Stimulated activated CD4-positive, alpha-beta T cell treated with anti-CD3 and anti-CD28 coated beads, Interleukin-12 subunit alpha, Interleukin-12 subunit beta, amount 100 ng/mL, for 48 hours (primary cell): ENCODE measurements at regions not wholly inside any gene's neighbourhood (a gene's known extent, or its start where the extent isn't known, plus 50 kb on each side); places are given as distances from the start of the nearest gene placed in this dataset.

Source experiments
- DNase-seq, 3 donors: peaks; one replicate each; pipeline ENCODE4 v3.0.0-alpha.2; 2020; ENCODE audit warnings: low read depth in 2 of 3, low spot score in 1 of 3

DNA sequence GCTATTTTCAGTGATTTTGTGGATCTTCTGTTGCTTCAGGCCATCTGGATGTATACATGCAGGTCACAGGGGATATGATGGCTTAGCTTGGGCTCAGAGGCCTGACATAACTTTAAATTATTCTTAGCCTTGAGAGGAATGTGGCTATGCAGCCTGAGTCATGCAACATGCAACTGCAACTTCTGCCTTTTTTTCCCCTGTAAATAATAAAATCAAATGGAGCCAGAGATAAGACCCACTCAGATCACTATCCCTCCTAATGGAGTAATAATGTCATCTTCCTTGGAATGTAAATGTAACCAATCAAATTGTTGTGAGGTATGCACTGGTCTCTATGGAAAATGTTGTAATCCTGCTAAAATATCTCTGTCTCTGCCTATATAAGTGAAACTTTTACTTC is 54.9 kb downstream of the MAGEB17 start:
- DNase-seq: no peak

DNA sequence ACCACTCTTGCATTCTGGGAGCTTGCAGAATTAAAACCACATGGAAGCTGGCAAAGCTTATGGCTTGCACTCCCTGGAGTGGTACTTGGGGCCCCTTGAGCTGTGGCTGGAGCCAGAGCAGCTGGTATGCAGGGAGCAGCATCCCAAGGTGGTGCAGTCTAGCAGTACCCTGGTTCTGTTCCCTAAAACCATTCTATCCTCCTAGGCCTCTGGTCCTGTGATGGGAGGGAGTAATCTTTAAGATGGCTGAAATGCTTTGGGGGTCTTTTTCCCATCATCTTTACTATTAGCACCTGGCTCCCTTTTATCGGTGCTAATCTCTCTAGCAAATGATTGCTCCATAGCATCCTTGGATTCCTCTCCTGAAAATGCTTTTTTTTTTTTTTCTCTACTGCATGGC is 56.1 kb downstream of the MAGEB17 start:
- DNase-seq: no peak

DNA sequence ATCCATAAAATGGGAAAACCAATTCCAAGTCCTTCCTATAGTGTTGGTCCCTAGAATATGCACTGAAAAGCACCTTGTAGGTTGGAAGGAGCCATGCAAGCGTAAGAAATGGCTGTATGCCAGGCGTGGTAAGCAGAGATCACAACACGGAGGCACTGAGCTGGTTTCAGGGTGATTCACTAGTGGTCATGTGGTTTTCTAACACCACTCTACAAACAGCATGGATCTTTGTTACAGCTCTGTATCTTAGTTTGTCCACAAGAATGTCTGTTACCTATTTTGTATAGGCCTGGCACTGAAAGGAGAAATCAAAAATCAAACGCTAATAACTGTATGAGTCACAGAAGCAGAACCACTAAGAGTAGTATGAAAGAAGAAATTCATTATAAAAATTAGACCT is 71.9 kb downstream of the MAGEB17 start:
- peak in 1 of 3 donors; percentile 1 for DNase-seq

DNA sequence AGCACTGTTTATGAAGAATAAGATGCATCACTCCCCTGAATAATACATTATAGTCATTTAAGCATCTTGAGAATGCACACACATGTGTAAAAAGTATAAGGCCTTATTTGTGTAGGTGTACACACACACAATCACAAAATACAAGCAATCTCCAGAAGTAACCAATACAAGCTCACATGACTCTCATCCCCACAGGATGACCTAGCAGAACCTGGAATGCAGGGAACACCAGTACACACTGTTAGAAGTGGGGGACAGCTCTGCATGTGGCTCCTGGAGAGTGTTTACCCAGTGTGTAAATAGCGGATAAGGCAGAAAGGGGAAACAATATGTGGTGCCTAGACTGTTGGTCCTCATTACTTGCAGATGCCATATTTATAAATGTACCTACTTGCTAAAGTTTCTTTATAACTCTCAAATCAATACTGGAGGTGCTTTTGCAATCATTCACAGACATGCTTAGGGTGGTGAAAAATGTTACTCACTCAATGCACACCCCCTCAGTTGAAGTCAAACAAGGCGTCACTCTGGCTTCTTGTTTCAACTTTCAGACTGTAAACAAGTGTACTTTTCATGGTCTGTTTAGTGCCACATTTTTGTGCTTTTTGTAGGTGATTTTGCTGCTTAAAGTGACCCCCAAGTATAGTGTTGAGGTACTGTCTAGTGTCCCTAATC is 73.1 kb downstream of the MAGEB17 start:
- DNase-seq: no peak

DNA sequence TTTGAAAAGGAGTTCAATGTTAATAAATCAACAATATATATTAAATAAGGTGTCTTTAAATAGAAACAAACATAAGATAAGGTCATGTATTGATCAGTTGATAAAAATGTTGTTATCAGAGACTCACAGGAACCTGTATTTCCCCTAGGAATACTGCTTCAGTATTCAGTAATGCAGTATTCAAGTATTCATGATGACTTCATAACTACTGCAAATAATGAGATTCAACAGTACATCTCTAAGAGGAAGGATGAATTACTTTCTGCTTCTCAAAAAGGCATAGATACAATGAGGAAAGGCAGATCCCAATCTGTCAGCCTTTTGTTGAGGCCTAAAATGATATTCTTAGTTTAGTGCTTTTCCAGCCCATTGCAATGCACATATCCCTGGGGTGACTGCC is 73.7 kb downstream of the MAGEB17 start:
- DNase-seq: no peak

DNA sequence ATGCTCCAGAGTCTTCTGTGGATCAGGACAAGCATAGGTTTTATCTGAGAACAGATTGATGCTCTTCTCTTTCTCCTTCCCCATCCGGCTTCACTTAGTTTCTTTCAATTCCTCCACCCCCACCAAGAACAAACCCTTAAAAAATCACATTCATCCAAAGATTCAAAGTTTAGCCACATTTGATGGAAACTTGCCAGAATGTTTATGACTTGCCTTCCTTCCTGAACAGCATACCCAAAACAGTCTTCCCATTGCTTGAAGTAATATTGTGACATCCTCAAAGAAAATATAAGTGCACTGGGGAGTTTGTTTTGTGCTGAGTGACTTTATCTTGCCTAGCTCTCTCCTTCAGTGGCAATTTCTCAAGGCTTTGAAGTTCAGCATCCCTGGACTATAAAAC is 83.0 kb downstream of the MAGEB17 start:
- DNase-seq: no peak

DNA sequence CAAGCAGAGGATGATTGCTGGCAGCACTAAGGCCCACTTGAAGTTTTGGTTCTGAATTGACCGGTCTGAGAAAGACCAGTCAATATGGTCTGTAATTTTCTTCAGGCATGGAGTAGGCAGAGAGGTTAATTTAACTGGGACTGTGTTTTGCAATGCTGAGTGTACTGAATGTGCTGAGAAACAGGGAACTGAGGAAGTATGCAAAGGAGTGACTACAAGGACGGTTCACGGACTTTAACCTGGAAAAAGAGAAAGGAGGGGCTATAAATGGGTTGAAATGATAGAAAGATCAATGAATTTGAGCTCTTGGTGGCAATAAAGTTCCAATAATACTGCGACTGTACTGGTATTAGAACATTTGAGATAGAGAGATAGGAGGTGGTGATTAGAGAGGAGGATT is 84.5 kb downstream of the MAGEB17 start:
- no peak for DNase-seq

DNA sequence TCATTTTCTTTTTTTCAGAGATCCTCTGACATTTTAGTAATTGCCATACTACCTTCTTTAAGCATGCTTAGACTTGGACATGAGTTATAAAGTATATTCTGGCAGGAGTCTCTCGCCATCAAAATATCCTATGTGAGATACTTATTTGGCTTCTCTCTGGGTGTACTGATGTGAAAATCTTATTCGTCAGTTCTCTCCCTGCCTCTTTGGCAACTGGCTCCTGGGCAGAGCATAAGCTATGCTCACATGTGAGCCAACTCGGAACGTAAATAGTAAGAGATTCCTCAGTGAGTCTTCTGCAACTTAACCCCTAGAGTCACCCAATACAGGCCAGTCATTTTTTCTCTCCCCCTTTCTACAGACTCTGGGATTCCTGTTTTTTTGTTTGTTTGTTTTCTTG is 91.6 kb downstream of the MAGEB17 start:
- no peak for DNase-seq

DNA sequence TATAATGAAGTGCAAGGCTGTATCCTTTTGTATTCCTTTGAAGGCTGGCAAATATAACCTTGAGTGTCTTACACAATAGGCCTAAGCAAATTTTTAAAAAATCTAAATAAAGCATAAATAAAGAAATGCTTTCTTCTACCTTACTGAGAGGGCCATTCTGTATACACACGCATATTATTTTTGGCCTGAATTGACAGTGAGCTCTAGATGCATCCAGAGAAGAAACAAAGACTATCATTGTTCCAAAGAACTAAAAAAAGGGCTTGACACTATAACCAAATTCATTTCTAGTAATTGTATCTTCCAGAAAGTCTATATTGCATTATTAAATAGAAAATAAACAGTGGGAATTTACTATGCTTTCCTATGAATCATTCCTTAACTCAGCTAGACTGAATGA is 100.2 kb downstream of the MAGEB17 start:
- DNase-seq: no peak

DNA sequence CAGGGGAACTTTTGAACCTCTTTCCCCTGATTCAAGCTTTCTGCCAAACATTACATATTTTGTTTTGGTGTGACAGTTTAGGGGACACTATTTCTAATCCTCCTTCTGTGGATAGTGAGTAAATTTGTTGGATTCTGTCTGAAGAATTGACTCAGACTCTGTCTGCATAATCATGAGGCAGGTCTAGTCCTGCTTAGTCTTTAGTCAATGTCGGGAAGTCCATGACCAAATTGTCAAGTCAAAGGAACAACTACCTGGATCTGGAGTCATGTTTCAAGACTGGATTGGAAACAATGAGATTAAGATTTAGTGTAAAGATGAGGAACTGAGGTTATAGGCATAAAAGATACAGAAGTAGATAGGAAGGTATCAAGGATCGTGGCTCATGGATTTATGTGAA is 100.9 kb downstream of the MAGEB17 start:
- DNase-seq: no peak

DNA sequence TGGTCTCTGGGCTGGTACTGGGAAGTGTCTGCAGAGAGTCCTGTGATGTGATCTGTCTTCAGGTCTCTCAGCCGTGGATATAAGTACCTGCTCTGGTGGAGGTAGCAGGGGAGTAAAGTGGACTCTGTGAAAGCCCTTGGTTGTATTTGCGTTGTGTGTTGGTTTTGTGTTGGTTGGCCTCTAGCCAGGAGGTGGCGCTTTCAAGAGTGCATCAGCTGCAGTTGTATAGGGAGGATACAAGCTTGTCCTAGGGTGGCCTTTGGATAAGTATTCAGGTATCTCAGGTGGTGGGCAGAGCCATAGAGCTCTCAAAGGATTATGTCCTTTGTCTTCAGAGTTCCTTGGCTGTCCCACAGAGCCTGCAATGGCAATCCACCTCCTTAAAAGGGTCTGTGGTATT is 111.6 kb downstream of the MAGEB17 start:
- DNase-seq: no peak

DNA sequence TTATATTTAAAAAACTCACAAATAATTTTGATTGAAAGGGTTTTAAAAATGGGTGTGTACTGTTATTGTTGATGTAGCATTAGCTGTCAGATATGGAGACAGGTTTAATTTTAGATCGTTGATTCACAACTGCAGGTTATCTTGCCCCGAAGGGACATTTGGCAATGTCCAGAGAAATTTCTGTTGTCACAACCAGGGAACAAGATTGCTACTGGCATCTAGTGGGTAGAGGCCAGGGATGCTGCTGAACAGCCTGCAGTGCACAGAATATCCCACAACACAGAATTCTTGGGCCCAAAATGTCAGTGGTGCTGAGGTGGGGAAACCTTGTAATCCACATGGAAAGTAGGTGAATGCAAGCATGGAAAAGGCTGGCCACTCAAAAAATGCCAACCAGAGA is 114.9 kb downstream of the MAGEB17 start:
- no peak for DNase-seq

DNA sequence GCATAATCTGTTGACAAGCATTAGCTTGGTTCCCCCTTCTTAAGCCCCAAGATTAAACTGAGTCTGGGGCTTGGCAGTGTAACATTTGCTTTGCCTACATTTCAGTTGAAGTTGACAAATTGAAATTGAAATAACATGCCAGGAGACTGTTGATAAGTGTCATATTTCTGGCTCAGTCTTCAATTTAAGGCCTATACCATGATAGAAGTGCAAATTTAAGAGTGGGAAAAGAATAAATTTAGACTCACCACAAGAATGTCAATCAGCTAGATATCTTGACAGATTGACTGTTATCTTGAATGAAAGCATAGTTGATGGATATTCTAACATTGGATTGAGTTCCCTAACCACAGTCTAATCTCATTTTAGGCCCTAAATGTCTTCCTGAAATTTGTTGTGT is 117.6 kb downstream of the MAGEB17 start:
- DNase-seq: no peak

DNA sequence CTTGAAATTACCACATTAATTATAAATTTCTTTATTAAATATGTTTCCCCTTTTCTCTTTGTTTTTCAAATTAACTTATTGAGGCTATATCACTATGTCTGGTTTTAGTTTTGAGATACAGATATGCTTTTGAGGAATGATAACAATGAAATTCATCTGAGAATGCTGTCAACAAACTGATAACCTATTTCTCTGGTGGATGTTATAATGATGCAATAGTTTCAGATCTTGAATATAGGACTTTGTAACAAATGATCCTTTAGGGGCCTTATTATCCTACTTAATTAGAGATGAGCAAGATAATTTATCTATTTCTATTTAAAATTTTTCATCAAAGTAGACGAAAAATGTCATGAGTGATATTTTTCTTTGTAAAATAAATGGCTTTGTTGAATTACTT is 123.7 kb downstream of the MAGEB17 start:
- no peak for DNase-seq

DNA sequence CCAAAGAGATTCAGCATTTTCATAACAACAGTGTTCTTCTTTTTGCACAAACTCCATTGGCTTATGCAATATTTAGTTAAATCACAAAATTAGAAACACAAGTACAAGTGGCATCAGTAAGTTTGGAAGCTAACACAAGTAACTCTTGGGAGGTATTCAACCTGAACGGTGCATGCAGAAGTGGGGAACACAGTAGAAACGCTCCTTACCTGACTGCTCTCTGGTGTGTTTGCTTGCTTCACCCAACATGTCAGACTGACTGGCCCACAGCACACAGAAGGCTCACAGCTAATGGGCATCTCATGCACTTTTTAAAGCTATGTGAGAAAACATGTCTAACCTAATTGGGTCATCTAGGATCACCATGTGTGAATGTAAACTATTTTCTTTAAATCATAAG is 133.6 kb downstream of the MAGEB17 start:
- no peak for DNase-seq

DNA sequence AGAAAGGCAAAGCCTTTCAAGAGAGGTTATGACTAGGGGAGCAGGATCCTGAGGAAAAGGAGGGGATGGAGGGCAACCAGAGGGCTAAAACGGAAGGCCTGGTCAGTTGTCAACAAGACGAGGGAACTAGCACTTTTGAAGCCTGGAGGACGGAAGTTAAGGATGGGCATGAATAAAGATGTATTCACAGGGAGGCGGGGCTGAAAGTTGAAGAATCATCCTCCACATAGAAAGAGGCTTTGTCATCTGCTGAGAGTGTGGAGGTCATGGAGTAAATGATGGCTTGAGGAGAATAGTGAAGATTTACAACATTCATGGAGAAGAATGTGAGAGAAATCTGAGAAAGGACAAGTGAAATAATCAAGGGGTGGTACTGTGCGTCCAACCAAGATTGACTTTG is 137.5 kb downstream of the MAGEB17 start:
- DNase-seq: no peak

DNA sequence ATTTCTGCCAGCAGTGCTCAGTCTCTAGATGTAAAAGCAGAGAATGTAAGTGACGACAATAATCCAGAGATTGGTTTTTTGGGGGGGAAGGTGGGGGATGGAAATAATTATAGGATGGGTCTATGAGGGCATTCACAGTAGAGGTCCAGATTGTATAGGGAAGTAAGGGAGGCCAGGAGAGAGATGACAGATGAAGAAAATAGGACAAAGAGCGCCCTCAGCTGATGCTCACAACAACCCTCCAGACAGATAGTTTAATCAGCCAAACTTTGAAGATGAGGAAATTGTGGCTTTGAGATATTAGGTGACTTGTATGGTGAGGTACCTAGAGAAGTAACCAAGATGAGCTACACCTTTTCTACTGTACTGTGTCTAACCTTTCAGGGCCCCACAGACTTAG is 137.9 kb downstream of the MAGEB17 start:
- DNase-seq: no peak

DNA sequence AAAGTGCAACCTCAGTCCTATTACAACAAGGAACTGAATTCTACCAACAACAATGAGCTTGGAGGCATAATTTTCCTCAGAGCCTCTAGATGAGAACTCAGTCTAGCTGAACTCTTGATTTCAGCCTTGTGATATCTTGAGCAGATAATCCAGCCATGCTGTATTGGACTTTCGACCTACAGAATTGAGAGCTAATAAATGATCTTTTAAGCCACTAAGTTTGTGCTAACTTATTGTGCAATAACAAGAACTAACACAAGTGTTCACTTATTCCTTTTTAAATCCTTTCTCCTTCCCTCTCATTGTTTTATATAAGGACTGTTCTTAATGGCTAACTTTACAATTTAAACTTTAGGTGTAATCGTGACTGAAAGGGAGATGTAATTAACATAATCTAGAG is 140.7 kb downstream of the MAGEB17 start:
- DNase-seq: no peak

DNA sequence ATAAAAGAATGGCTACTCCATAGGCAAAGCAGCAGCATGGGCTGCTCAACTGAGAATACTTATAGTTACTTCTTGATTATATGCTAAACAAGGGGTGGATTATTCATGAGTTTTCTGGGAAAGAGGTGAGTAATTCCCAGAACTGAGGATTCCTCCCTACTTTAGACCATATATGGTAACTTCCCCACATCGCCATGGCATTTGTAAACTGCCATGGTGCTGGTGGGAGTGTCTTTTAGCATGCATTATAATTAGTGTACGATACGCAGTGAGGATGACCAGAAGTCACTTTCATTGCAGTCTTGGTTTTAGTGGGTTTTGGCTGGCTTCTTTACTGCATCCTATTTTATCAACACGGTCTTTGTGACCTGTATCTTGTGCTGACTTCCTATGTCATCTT is 141.5 kb downstream of the MAGEB17 start:
- no peak for DNase-seq

DNA sequence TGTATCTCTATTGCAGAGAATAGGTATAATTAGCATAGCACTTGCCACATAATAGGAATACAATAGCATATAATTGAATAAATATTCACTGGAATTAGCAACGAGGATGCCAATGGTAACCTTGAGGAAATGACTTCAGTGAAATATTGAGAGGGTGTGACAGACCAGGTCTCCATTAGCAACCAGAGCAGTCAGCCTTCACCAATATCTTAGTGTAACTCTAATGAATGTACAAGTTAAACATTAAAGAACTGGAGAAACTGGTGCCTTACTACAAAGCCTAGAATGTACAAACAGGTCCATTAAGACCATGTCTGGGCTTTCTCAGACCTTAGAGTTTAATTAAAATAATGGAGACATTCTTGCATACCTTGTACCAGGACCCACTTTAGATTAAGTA is 143.0 kb downstream of the MAGEB17 start:
- no peak for DNase-seq

DNA sequence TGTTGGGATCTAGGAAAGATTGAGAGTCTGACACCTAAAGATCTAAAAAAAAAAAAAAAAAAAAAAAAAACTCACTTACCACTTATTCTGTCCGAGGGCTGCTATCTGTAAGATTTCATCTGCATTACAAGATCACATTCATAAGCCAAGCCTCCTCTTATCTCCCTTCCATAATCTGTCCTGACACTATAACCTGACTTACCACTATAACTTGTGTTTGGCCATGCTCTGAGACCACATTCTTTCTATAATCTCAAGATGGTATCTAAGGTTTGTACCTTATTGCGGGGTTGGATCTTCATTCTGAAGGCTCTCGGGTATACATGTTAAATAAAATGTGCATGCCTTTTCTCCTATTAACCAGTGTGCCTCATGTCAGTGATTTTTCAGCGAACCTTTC is 144.4 kb downstream of the MAGEB17 start:
- DNase-seq: no peak

DNA sequence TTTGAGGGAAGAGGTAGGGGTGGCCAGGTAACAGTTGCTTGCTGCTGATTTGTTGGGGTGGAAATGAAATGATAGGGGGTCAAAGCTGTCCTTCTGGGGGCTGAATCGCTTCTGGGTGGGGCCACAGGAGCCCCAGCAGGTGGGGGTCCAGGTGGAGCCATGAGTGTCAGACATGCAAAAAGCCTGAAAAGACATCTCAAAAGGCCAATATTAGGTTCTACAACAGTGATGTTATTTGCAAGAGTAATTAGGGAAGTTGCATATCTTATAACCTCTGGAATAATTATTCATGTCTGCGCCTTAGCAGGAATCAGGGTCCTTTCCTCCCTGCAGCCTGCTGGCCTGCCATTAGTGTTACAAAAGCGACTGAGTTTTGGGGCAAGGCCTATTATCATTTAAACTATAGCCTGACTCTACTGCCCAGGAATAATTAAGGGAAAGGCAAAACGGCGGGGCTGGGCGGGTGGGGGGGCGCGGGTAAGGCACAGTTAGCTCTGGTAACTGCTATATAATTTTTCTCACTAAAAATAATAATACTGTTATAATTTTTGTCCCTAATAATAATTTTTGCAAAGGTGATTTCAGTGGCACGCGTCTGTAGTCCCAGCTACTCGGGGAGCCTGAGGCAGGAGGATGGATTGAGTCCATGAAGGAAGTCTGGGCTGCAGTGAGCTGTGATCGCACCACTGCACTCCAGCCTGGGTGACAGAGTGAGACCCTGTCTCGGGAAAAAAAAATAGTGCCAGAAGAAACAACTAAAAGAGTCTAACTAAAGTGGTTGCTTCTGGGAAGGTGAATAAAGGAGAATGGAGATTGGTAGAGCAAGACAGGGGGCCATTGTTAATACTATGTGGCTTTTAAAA is 145.7 kb downstream of the MAGEB17 start:
- DNase-seq: no peak

DNA sequence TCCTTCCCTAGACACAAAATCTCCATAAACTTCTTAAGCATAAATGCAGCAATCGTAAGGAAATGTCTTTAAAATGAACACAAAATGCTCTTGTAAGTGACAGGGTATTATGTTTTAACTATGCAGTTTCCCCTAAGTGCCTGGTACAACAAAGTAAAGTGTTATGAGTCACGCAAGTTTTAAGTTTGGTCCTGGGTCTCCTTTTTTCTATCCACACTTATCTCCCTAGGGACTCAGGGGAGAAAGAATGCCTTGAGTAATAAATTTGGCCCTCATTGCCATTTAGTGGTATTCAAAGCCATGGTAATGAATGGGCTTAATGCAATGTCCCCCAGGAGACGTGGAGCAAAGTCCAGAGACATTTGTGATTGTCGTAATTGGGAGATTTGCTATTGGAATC is 149.1 kb downstream of the MAGEB17 start:
- DNase-seq: no peak
